ENCODE measurements at regions not wholly inside any gene's neighbourhood (a gene's known extent, or its start where the extent isn't known, plus 50 kb on each side); places are given as distances from the start of the nearest gene placed in this dataset.

DNA sequence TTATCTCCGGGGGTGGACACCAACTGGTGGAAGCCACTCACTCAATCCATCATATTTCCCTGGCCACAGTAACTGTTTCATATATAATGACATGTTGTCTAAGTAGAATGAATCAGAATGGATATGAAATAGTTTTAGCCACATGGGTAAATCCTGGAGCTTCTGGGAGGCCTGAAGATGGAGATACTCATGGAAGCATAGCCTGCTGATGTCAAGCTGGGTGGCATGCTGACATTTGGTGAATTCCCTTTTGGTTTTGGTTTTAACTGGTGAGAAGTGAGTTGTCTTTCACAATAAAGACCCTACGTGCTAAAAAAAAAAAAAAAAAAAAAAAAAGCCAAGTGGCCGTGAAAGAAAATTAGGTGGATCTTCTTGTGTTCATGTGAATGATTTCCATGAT, 105.3 kb upstream of the ITGA6 start:
- TF ChIP-seq, protein P1, sequence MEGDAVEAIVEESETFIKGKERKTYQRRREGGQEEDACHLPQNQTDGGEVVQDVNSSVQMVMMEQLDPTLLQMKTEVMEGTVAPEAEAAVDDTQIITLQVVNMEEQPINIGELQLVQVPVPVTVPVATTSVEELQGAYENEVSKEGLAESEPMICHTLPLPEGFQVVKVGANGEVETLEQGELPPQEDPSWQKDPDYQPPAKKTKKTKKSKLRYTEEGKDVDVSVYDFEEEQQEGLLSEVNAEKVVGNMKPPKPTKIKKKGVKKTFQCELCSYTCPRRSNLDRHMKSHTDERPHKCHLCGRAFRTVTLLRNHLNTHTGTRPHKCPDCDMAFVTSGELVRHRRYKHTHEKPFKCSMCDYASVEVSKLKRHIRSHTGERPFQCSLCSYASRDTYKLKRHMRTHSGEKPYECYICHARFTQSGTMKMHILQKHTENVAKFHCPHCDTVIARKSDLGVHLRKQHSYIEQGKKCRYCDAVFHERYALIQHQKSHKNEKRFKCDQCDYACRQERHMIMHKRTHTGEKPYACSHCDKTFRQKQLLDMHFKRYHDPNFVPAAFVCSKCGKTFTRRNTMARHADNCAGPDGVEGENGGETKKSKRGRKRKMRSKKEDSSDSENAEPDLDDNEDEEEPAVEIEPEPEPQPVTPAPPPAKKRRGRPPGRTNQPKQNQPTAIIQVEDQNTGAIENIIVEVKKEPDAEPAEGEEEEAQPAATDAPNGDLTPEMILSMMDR (IDR thresholded peaks at IDR 0.05; ENCODE audit: extremely low read depth, missing control alignments), result no peak
- DNase-seq (ENCODE audit: low spot score), result no peak

DNA sequence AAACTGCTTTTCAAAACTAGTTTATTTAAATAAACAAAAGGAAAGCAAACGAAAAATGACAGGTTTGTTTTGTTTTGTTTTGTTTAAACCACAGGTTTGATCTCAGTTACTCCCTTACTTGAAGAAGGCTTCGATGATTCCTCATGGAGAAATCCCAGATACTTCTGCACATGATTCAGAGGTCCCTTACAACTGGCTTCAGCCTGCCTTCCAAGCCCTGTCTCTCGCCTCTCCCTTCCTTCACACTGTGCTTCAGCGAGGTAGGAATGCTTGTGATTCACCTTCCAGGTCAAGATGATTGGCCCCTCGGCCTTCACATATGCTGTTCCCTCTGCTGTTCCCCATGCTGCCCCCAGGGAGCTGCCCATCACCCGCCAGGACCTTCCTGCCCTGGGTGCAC, 104.1 kb upstream of the ITGA6 start:
- no peak for DNase-seq (ENCODE audit: low spot score)
- TF ChIP-seq, protein P1 (IDR thresholded peaks at IDR 0.05; ENCODE audit: extremely low read depth, missing control alignments), result no peak

DNA sequence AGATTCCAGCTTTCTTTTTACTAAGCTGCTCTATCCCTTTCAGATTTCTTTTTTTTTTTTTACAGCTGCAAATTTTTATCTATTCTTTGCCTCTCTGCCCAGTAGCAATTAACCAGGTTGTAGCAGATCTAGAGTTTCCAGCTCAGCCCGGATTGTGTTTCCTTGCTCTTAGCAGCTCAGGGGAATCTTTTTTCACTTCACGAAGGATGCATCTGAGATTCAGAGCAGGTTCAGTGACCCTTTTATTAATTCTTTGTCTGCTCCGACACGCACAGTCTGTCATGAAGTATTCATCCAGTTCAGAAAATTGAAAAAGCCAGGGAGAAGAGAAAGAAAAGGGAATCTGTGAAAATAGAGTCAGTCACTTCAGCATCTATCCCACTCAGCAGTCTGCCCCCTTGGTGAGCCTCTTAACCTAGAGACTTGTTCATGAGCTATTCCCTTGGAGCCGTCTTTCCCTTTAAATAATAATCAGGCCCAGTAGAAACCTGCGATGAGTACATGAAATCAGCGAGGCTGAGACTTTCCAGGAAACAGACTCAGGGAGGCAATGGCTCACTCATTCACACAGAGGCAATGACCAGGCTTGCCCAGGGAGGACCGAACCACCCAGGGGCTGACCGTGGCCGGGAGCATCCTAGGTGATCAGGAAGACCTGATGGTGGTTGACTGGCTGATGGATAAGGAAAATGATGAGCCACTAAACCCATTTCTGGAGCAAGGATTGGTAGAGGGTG, 103.4 kb upstream of the ITGA6 start:
- TF ChIP-seq, protein P1 (IDR thresholded peaks at IDR 0.05; ENCODE audit: extremely low read depth, missing control alignments), result no peak
- DNase-seq (ENCODE audit: low spot score), result no peak

DNA sequence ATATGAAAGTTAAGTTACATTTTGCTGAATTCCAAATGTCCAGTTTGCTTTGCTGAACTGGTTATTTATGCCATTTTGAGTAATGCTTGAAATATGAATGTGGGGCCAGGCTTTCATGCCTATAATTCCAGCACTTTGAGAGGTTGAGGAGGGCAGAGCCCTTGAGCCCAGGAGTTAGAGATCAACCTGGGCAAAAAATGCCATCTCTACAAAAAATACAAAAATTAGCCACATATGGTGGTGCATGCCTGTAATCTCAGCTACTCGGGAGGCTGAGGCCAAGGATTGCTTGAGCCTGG, 101.2 kb upstream of the ITGA6 start:
- TF ChIP-seq, protein P1 (IDR thresholded peaks at IDR 0.05; ENCODE audit: extremely low read depth, missing control alignments), result no peak
- DNase-seq (ENCODE audit: low spot score), result no peak

DNA sequence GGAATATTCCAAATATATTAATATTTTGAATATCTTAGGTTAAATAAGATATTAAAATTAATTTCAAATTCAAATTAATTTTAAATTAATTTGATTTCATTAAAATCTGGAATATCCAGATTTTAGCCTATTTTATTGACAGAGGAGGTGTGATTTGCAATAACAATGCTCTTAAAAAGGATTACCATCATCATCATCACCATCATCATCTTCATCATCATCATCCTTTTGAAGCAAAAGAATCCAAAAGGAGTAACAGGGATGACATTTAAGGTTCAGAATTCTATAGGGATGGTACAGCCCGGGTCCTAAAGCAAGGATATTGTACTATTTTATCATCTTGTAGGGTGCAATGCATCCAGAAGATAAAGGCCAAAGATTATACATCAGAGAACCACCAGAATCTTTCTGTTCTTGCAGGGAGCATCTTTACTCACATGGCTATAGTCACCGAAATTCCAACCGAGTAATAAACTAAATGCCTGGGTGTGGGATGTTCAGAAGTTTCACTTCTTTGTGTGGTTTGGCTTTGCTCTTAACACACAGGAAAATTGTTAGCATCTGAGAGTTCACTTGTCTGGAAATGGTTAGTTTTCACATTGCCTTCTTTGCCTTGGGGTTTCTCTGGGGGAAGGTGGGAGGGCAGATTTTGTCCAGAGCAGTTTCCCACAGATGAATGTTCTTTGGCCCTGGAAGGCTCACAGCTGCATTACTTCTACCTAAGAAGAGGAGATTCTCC, 99.1 kb upstream of the ITGA6 start:
- DNase-seq (ENCODE audit: low spot score), result no peak
- TF ChIP-seq, protein P1 (IDR thresholded peaks at IDR 0.05; ENCODE audit: extremely low read depth, missing control alignments), result no peak

DNA sequence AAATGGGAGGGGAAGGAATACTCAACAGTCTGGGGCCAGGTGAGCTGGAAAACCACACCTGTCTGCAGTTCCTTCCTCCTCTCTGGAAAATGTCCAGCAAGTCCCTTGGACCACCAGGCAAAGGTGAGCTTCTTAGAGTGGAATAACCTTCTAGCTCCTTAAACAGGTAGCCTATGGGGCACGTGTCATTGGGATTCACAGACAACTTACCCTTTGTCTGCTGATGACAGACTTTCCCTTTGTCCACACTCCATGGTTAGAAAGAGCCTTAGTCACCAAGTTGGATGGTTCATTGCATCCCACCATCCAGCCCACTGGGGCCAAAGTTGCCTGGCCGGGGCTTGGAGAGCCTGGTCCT, 98.0 kb upstream of the ITGA6 start:
- no peak for DNase-seq (ENCODE audit: low spot score)
- TF ChIP-seq, protein P1 (IDR thresholded peaks at IDR 0.05; ENCODE audit: extremely low read depth, missing control alignments), result no peak

DNA sequence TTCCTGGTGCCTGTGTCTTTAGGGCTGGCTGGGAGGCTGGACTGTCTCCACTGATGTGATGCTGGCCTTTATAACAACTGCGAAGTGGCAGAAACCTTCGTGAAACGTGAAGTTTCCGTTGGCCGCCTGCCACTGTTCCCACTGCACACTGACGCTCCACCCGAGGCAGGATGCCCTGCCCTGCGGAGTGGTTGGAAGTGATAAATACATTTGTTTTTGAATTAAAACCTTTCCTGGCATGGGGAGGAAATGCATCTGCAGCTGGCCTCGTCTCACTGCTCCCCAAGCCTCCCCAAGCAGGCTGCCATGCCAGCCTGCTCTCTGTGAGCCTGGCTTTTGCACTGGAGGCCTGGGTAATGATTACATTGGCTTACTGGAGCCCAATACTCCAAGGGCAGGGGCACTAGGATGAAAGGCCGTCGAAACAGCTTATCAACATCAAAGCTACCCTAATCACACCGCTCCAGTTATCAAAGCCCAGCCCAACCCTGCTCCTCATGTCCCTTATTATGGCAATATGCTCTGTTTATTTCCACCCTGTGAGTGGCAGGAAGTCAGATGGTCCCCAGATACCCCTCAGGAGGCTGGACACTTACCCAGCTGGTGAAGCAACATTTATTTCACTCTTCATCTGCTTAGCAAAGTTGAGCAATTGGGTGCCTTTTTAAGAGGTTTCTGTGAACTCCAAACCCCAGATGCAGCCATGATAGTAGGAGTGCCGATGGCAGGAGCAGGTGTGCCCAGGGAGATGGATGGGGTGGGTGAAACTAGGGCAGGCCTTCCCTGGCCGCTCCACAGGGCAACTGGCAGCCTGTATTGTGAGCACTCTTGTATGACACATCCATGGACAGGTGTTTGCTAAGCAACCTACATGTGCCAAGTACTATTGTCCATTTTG, 97.4 kb upstream of the ITGA6 start:
- TF ChIP-seq, protein P1 (IDR thresholded peaks at IDR 0.05; ENCODE audit: extremely low read depth, missing control alignments), result no peak
- no peak for DNase-seq (ENCODE audit: low spot score)
